ENCODE measurements at regions not wholly inside any gene's neighbourhood (a gene's known extent, or its start where the extent isn't known, plus 50 kb on each side); places are given as distances from the start of the nearest gene placed in this dataset.
"Not testable (repeated sequence)": the region's sequence is repeated elsewhere in the genome, so short reads cannot be mapped to it uniquely, and the experiment has no call there.

DNA sequence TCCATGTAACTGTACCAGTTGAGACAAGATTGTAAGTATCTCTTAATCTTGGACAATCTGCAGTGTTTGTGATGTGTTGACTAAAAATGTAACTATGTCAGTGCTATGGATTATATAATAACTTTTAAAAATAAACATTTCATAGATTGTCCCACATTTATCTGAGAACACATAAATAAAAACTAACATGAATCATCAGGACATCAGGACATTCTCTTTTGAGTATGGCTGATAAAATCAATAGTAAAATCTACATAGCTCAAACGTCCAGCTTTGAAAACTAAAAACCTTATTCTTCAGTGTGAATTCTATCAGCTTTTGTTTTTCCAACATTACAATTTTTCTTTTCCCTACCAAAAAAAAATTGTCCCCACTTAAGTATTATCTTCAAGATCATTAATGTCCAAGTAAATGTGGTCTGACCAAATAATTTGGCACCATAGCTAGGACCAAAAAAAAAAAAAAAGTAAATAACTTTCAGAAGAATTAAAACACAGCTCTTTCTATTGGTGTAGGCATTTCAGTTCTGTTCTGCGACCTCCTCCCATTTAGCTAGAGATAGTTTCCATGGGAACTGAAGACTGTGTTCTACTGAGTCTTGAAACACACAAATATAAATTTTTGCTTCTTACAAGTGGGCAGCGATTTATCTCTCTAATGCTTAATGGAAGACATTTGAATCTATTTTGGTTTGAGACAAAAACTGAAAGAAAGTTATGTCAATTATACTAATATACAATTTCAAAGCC is 123.0 kb upstream of the SGCE start:
- Mint-ChIP-seq H3K4me3 (no peak overlapping the region), H3K9me3 (peaks cover 0 to 1% of the 10 kb centered on the region in 2 donors), H3K4me1 (ENCODE audit: low read depth) (no peaks in the 10 kb centered on the region), H3K36me3 (ENCODE audit: insufficient read depth in 2 of 2) (no peaks in the 10 kb centered on the region), H3K27me3 (ENCODE audit: low read depth) (no peaks in the 10 kb centered on the region), H3K27ac (no peak overlapping the region)
- no peak for ATAC-seq (replicated peaks in 1 of 2)
- no peak for DNase-seq

DNA sequence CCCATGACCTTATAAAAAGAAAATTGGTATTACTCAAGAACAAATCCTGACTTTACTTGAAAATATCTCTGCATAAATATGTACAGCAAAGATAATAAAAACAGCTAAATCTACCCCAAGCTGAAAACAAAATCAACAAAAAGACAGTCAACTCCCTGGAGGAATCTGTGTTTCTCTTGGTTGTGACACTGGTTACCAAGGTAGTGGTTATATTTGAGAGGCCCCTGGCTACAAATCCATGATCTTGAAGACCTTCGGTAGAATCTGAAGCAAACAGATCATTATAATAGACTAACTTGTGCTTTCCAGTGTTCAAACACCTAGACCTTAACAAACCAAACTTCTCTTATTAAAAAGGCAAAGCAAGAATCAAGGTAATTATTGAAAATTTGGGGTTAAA is 123.9 kb upstream of the SGCE start:
- no peaks in the 10 kb centered on the region for H3K27me3 Mint-ChIP-seq (ENCODE audit: low read depth)
- DNase-seq (no peak), ATAC-seq (replicated peaks in 1 of 2) (no peak)
- H3K36me3 Mint-ChIP-seq (ENCODE audit: insufficient read depth in 2 of 2), result no peaks in the 10 kb centered on the region
- peaks cover 0 to 1% of the 10 kb centered on the region in 2 donors for H3K9me3 Mint-ChIP-seq
- no peak overlapping the region for H3K27ac Mint-ChIP-seq
- no peaks in the 10 kb centered on the region for H3K4me1 Mint-ChIP-seq (ENCODE audit: low read depth)
- no peak overlapping the region for H3K4me3 Mint-ChIP-seq

DNA sequence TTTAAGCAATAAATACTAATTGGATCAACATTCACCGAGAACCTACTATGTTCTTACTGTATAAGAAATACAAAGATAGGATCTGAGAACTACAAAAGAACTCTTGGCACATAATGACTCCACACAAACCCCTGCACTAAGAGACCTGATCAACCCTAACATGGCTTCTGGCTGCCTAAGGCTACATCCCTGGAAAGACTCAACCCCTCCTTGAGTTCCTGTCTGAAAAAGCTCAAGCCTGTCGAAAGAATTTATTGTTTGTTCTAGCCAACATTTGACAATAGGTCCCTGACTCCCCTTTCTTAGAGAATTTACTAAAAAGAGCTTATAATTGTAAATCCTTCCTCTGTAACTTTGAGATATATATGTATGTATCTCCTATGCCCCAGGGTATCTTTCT is 125.3 kb upstream of the SGCE start:
- DNase-seq (no peak), ATAC-seq (replicated peaks in 1 of 2) (no peak)
- no peak overlapping the region for H3K27ac Mint-ChIP-seq
- no peak overlapping the region for H3K4me3 Mint-ChIP-seq
- H3K4me1 Mint-ChIP-seq (ENCODE audit: low read depth), result no peaks in the 10 kb centered on the region
- no peaks in the 10 kb centered on the region for H3K36me3 Mint-ChIP-seq (ENCODE audit: insufficient read depth in 2 of 2)
- peaks cover 1 to 3% of the 10 kb centered on the region in 2 donors for H3K9me3 Mint-ChIP-seq
- H3K27me3 Mint-ChIP-seq (ENCODE audit: low read depth), result no peaks in the 10 kb centered on the region

DNA sequence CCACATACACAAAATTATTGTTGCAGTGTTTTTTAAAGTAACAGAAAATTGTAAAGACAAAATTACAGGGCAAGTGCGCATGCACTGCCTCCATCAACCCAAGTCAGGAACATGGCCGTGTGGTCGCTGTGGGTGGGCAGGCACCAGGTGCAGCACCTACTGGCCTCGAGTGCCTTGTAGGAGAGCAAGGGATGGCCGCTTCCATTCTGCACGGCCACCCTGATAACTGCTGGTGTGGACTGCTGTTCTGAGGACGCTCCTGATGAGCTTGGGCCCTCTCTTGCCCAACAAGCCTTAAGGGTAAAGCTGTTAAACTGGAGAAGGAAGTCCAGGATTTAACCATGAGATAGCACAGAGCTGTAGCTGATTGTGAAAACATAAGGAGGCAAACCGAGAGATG is 124.6 kb upstream of the PPP1R9A start:
- Mint-ChIP-seq H3K27ac (no peak overlapping the region), H3K4me1 (ENCODE audit: low read depth) (no peaks in the 10 kb centered on the region), H3K36me3 (ENCODE audit: insufficient read depth in 2 of 2) (no peaks in the 10 kb centered on the region), H3K9me3 (peaks cover 1 to 3% of the 10 kb centered on the region in 2 donors), H3K27me3 (ENCODE audit: low read depth) (no peaks in the 10 kb centered on the region), H3K4me3 (no peak overlapping the region)
- no peak for ATAC-seq (replicated peaks in 1 of 2)
- DNase-seq, result no peak

DNA sequence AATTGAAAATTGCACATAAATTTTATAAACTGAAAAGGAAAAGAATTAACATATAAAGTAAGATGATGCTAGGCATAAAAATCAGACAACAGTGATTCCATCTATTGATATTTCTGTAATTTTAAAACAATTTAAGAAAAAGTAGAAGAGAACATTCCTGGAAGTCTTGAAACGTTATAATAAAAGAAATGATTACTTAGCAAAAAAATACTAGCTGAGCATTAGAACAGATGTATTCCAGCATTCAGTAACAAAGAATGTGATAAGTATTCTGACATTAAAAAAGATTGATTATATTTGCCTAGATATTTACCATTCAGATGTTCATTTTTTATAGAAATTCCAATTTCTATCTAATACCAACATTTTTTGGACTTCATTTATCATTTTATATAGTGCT is 120.1 kb upstream of the PPP1R9A start:
- Mint-ChIP-seq H3K4me1 (ENCODE audit: low read depth) (no peaks in the 10 kb centered on the region), H3K9me3 (peaks cover 4 to 9% of the 10 kb centered on the region in 2 donors), H3K27me3 (ENCODE audit: low read depth) (no peaks in the 10 kb centered on the region), H3K27ac (no peak overlapping the region), H3K4me3 (no peak overlapping the region), H3K36me3 (ENCODE audit: insufficient read depth in 2 of 2) (no peaks in the 10 kb centered on the region)
- ATAC-seq (replicated peaks in 1 of 2) (no peak), DNase-seq (no peak)

DNA sequence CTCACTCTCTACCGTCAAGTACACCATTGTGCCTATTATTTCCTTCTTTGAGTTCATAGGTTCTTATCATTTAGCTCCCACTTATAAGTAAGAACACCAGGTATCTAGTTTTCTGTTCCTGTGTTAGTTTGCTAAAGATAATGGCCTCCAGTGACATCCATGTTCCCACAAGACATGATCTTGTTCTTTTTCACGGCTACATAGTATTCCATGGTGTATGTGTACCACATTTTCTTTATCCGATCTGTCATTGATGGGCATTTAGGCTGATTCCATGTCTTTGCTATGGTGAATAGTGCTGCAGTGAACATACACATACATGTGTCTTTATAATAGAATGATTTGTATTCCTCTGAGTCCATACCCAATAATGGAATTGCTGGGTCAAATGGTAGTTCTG is 119.0 kb upstream of the PPP1R9A start:
- not testable (repeated sequence) for ATAC-seq (replicated peaks in 1 of 2); H3K4me3 Mint-ChIP-seq; DNase-seq; H3K27me3 Mint-ChIP-seq (ENCODE audit: low read depth); H3K9me3 Mint-ChIP-seq; H3K36me3 Mint-ChIP-seq (ENCODE audit: insufficient read depth in 2 of 2); H3K27ac Mint-ChIP-seq; H3K4me1 Mint-ChIP-seq (ENCODE audit: low read depth)

DNA sequence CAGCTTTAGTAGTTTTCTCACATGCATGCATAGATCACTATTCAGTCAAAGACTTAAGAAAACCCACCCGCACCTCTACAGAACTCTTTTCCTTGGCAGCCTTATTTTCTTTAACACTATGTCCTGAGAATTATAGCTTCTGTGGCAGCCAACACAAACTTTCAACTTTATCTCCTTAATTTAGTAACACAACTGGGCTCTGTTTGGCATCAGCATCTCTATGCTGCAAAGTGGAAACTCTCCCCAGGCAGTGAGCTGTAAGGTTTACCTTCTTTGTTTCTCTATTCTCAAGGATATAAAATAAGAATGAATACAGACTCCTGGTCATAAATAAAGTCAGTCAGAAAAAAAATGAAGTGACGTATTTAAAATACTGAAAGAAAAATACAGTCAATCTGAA is 115.2 kb upstream of the PPP1R9A start:
- no peaks in the 10 kb centered on the region for H3K4me1 Mint-ChIP-seq (ENCODE audit: low read depth)
- H3K27me3 Mint-ChIP-seq (ENCODE audit: low read depth), result no peaks in the 10 kb centered on the region
- H3K36me3 Mint-ChIP-seq (ENCODE audit: insufficient read depth in 2 of 2), result no peaks in the 10 kb centered on the region
- DNase-seq (no peak), ATAC-seq (replicated peaks in 1 of 2) (no peak)
- peaks cover 9% of the 10 kb centered on the region in 2 donors for H3K9me3 Mint-ChIP-seq
- H3K27ac Mint-ChIP-seq, result no peak overlapping the region
- no peak overlapping the region for H3K4me3 Mint-ChIP-seq

DNA sequence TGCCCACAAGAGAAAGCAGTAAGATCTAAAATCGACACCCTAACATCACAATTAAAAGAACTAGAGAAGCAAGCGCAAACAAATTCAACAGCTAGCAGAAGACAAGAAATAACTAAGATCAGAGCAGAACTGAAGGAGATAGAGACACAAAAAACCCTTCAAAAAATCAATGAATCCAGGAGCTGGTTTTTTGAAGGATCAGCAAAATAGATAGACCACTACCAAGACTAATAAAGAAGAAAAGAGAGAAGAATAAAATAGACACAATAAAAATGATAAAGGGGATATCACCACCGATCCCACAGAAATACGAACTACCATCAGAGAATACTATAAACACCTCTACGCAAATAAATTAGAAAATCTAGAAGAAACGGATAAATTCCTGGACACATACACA is 110.0 kb upstream of the PPP1R9A start:
- not testable (repeated sequence) for H3K27me3 Mint-ChIP-seq (ENCODE audit: low read depth); H3K9me3 Mint-ChIP-seq; H3K4me3 Mint-ChIP-seq; DNase-seq; H3K4me1 Mint-ChIP-seq (ENCODE audit: low read depth); H3K27ac Mint-ChIP-seq; ATAC-seq (replicated peaks in 1 of 2); H3K36me3 Mint-ChIP-seq (ENCODE audit: insufficient read depth in 2 of 2)

DNA sequence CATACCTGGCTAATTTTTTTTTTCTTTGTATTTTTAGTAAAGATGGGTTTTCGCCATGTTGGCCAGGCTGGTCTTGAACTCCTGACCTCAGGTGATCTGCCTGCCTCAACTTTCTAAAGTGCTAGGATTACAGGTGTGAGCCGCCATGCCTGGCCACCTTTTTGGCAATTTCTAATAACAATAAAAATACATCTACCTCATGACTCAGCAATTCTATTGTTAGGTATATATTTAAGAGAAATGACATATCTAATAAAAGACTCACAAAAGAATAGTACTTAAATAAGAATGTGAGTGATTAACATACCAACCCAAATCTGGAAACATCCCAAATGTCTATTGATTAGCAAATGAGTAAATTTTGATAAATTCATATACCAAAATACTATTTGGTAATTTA is 103.6 kb upstream of the PPP1R9A start:
- ATAC-seq (replicated peaks in 1 of 2) (no peak), DNase-seq (no peak)
- Mint-ChIP-seq H3K27me3 (ENCODE audit: low read depth) (no peaks in the 10 kb centered on the region), H3K36me3 (ENCODE audit: insufficient read depth in 2 of 2) (no peaks in the 10 kb centered on the region), H3K27ac (no peak overlapping the region), H3K9me3 (peaks cover 2 to 4% of the 10 kb centered on the region in 2 donors), H3K4me1 (ENCODE audit: low read depth) (no peaks in the 10 kb centered on the region), H3K4me3 (no peak overlapping the region)

DNA sequence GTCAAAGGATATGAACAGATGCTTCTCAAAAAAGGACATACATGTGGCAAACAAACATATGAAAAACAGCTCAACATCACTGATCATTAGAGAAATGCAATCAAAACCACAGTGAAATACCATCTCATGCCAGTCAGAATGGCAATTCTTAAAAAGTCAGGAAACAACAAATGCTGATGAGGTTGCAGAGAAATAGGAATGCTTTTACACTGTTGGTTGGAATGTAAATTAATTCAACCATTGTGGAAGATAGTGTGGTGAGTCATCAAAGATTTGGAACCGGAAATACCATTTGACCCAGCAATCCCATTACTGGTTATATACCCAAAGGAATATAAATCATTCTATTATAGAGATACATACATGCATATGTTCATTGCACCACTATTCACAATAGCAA is 98.7 kb upstream of the PPP1R9A start:
- not testable (repeated sequence) for H3K4me1 Mint-ChIP-seq (ENCODE audit: low read depth); H3K27me3 Mint-ChIP-seq (ENCODE audit: low read depth); H3K4me3 Mint-ChIP-seq; H3K9me3 Mint-ChIP-seq; ATAC-seq (replicated peaks in 1 of 2); DNase-seq; H3K36me3 Mint-ChIP-seq (ENCODE audit: insufficient read depth in 2 of 2); H3K27ac Mint-ChIP-seq

DNA sequence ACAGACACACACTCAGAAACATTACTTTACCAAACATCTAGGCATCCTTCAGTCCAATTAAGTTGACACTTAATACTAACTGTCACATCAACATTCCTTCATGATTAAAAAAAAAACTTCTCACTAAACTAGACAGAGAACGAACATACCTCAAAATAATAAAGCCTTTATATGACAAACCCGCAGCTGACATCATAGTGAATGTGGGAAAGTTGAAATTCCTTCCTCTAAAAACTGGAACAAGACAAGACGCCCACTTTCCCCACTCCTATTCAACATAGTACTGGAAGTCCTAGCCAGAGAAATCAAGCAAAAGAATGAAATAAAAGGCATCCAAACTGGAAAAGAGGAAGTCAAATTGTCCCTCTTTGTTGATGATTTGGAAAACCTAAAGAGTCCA is 96.9 kb upstream of the PPP1R9A start:
- Mint-ChIP-seq H3K4me1 (ENCODE audit: low read depth) (no peaks in the 10 kb centered on the region), H3K9me3 (peaks cover 2 to 4% of the 10 kb centered on the region in 2 donors), H3K27ac (no peak overlapping the region), H3K27me3 (ENCODE audit: low read depth) (no peaks in the 10 kb centered on the region), H3K4me3 (no peak overlapping the region), H3K36me3 (ENCODE audit: insufficient read depth in 2 of 2) (no peaks in the 10 kb centered on the region)
- no peak for DNase-seq
- no peak for ATAC-seq (replicated peaks in 1 of 2)

DNA sequence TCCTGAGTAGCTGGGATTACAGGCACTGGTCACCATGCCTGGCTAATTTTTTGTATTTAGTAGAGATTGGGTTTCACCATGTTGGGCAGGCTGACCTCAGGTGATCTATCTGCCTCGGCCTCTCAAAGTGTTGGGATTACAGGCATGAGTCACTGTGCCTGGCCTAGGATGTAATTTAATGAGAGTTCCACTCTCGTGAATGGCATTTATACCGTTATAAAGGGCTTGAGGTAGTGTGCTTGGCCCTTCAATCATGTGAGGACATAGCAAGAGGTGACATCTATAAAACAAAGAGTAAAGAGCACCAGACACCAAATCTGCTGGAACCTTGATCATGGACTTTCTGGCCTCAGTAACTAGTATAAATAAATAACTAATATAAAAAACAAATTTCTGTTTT is 93.5 kb upstream of the PPP1R9A start:
- no peaks in the 10 kb centered on the region for H3K27me3 Mint-ChIP-seq (ENCODE audit: low read depth)

DNA sequence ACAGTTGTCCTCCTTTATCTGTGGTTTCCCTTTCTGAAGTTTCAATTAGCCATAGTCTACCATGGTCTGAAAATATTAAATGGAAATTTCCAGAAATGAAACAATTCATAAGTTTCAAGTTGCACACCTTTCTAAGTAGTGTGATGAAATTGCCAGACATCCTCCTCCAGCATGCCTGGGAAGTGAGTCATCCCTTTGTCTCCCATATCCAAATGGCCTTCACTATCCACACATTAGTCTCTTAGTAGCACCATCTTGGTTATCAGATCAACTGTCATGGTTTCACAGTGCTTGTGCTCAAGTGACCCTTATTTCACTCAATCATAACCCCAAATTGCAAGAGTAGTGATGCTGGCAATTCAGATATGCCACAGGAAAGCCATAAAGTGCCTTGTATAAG is 83.4 kb upstream of the PPP1R9A start:
- Mint-ChIP-seq H3K9me3 (peaks cover 6 to 13% of the 10 kb centered on the region in 2 donors), H3K4me1 (ENCODE audit: low read depth) (no peaks in the 10 kb centered on the region)
- no peak for ATAC-seq (replicated peaks in 1 of 2)

More for the DNA sequence above, 93.5 kb upstream of the PPP1R9A start:
- no peak overlapping the region for H3K27ac Mint-ChIP-seq
- peaks cover 2 to 3% of the 10 kb centered on the region in 2 donors for H3K36me3 Mint-ChIP-seq (ENCODE audit: insufficient read depth in 2 of 2)
- peaks cover 12 to 18% of the 10 kb centered on the region in 2 donors for H3K9me3 Mint-ChIP-seq
- ATAC-seq (replicated peaks in 1 of 2) (no peak), DNase-seq (no peak)
- no peak overlapping the region for H3K4me3 Mint-ChIP-seq
- H3K4me1 Mint-ChIP-seq (ENCODE audit: low read depth), result no peaks in the 10 kb centered on the region

DNA sequence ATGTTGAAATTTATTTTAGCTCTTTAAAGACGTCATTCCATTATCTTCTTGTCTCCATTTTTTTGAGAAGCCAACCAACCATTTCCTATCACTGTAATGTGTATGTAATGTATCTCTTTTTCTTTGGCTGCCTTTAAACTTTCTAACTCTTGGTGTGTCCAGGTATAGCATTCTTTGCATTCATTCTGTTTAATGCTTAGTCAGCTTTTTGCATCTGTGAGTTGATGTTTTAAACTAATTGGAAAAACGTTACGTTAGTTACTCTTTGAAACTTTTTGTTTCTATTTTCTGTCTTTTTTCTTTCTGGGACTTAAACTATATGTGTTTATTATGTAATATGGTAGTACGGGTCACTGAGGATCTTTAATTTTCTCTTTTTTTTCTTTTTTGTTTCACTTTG is 77.4 kb upstream of the PPP1R9A start:
- no peak overlapping the region for H3K27ac Mint-ChIP-seq
- H3K4me1 Mint-ChIP-seq (ENCODE audit: low read depth), result no peaks in the 10 kb centered on the region

More for the DNA sequence above, 83.4 kb upstream of the PPP1R9A start:
- Mint-ChIP-seq H3K4me3 (no peak overlapping the region), H3K36me3 (ENCODE audit: insufficient read depth in 2 of 2) (no peaks in the 10 kb centered on the region), H3K27me3 (ENCODE audit: low read depth) (no peaks in the 10 kb centered on the region), H3K27ac (no peak overlapping the region)
- DNase-seq, result no peak

More for the DNA sequence above, 77.4 kb upstream of the PPP1R9A start:
- Mint-ChIP-seq H3K36me3 (ENCODE audit: insufficient read depth in 2 of 2) (peaks cover 0 to 1% of the 10 kb centered on the region in 2 donors), H3K27me3 (ENCODE audit: low read depth) (no peaks in the 10 kb centered on the region), H3K9me3 (peaks cover 0 to 4% of the 10 kb centered on the region in 2 donors), H3K4me3 (no peak overlapping the region)
- DNase-seq (no peak), ATAC-seq (replicated peaks in 1 of 2) (no peak)
